Pancreas (tissue), 10 donors: ENCODE measurements at regions not wholly inside any gene's neighbourhood (a gene's known extent, or its start where the extent isn't known, plus 50 kb on each side); places are given as distances from the start of the nearest gene placed in this dataset.

Experiments
- ATAC-seq, 4 donors: fragments of 200-7000 bp; cut with Tn5 transposase; one replicate each; pipeline versions ENCODE4 v1.8.0 to v1.9.1; 2020; ENCODE audit warnings: mild to moderate bottlenecking in 4 of 4, moderate library complexity in 4 of 4
- DNase-seq, 6 donors: peaks; one replicate each; pipeline ENCODE4 v3.0.0-alpha.2; 2020
- FAIRE-seq: peaks from 2 replicates; lab custom pipeline; 2012; peaks lifted over from hg19 to GRCh38; lab: Jason Lieb, UNC
- H3K27ac ChIP-seq, 4 donors: fragments of 200-600 bp; sonication (generic); 1 replicate in 3 of 4; 2 replicates in 1 of 4; pipeline versions ENCODE4 v1.5.0 to v1.8.0; 2020
- H3K27me3 ChIP-seq, 4 donors: fragments of 200-600 bp; one replicate each; pipeline ENCODE4 v1.8.0; 2021
- H3K36me3 ChIP-seq, 3 donors: fragments of 200-600 bp; sonication (generic) in 1 of 3; one replicate each; pipeline versions ENCODE4 v1.5.0 to v1.8.0; 2020 to 2021
- H3K4me1 ChIP-seq, 3 donors: fragments of 200-600 bp; one replicate each; pipeline ENCODE4 v1.8.0; 2021
- H3K4me3 ChIP-seq, 4 donors: fragments of 200-600 bp; sonication (generic) in 2 of 4; one replicate each; pipeline versions ENCODE4 v1.5.0 to v1.8.0; 2020 to 2021
- H3K9me3 ChIP-seq, 4 donors: fragments of 200-600 bp; one replicate each; pipeline ENCODE4 v1.8.0; 2021
- CTCF ChIP-seq, 4 donors: fragments of 200-600 bp; sonication (generic) in 3 of 4; IDR thresholded peaks; one replicate each; pipeline versions ENCODE4 v1.5.0 to v1.8.0; 2021; ENCODE audit warnings: antibody characterized with exemption in 4 of 4
- WGBS, 2 donors: extraction: QIAGEN DNeasy Blood & Tissue Kit; methylation state at CpG; one replicate each; pipeline ENCODE4 v1.1.7; 2013; 5-methylcytosine and 5-hydroxymethylcytosine counted together
- intact Hi-C, 3 donors: fragments of 100-400 bp; cut with DNase I; formaldehyde crosslinking; loops; one replicate each; pipeline versions ENCODE4 v1.11.1 to v1.14.2; 2022
- donor health status: healthy with polysubstance abuse.
- donor health status: DM: no; HTN: no; CAD: no; lungs with moderate emphysema.
- donor health status: DM: no; HTN: no; CAD: no.
- donor health status: control.
- donor health status: control.
- donor health status: Bipolar disorder and iron deficiency.
- donor health status: DM: yes; HTN: yes; CAD: no.
- donor health status: DM: no; HTN: no; CAD: no.
- donor health status: DM: no; HTN: no; CAD: no.
- donor health status: DM: yes; HTN: yes; CAD: no.

GRCh38 chr2:173690349-173690748, 274.8 kb downstream of the SP3 start:
- DNase-seq: no peak
- TF ChIP-seq CTCF (IDR thresholded peaks at IDR 0.05): no peak
- no peak for FAIRE-seq
- Histone ChIP-seq H3K9me3 (no peaks in the 10 kb centered on the region), H3K27ac (no peak overlapping the region), H3K36me3 (no peaks in the 10 kb centered on the region), H3K27me3 (no peaks in the 10 kb centered on the region), H3K4me1 (no peaks in the 10 kb centered on the region), H3K4me3 (no peak overlapping the region)
- no peak for ATAC-seq
- intact Hi-C loops: no loop called here

GRCh38 chr2:173692068-173692467, 273.1 kb downstream of the SP3 start:
- H3K36me3 ChIP-seq: no peaks in the 10 kb centered on the region
- no peaks in the 10 kb centered on the region for H3K4me1 ChIP-seq
- H3K4me3 ChIP-seq: no peak overlapping the region
- no peaks in the 10 kb centered on the region for H3K9me3 ChIP-seq
- FAIRE-seq: no peak
- no peak for DNase-seq
- H3K27me3 ChIP-seq: no peaks in the 10 kb centered on the region
- WGBS, 2 donors: 87 to 90% methylated on average over 5 of the region's 5 CpGs
- no peak for ATAC-seq
- H3K27ac ChIP-seq: no peak overlapping the region
- no peak for TF ChIP-seq CTCF (IDR thresholded peaks at IDR 0.05)
- intact Hi-C loops: no loop called here

GRCh38 chr2:173693044-173693589, 272.1 kb downstream of the SP3 start:
- Histone ChIP-seq H3K4me3 (no peak overlapping the region), H3K27me3 (no peaks in the 10 kb centered on the region), H3K27ac (no peak overlapping the region), H3K4me1 (no peaks in the 10 kb centered on the region), H3K9me3 (no peaks in the 10 kb centered on the region), H3K36me3 (no peaks in the 10 kb centered on the region)
- DNase-seq (no peak), FAIRE-seq (no peak), ATAC-seq (no peak)
- intact Hi-C loops: no loop called here
- TF ChIP-seq CTCF (IDR thresholded peaks at IDR 0.05): no peak
- 82 to 89% methylated on average over 5 of the region's 5 CpGs for WGBS, 2 donors

GRCh38 chr2:173696274-173696673, 268.9 kb downstream of the SP3 start:
- no peaks in the 10 kb centered on the region for H3K4me1 ChIP-seq
- ATAC-seq (no peak), DNase-seq (no peak), FAIRE-seq (no peak)
- H3K27ac ChIP-seq: no peak overlapping the region
- intact Hi-C loops: no loop called here
- H3K27me3 ChIP-seq: no peaks in the 10 kb centered on the region
- H3K36me3 ChIP-seq: no peaks in the 10 kb centered on the region
- no peak for TF ChIP-seq CTCF (IDR thresholded peaks at IDR 0.05)
- H3K4me3 ChIP-seq: no peak overlapping the region
- no peaks in the 10 kb centered on the region for H3K9me3 ChIP-seq
- 85 to 92% methylated on average over 5 of the region's 5 CpGs for WGBS, 2 donors

- Histone ChIP-seq H3K4me3 (no peak overlapping the region), H3K36me3 (no peaks in the 10 kb centered on the region), H3K9me3 (no peaks in the 10 kb centered on the region), H3K27ac (no peak overlapping the region), H3K27me3 (no peaks in the 10 kb centered on the region), H3K4me1 (no peaks in the 10 kb centered on the region)
- WGBS, 2 donors: 85 to 100% methylated on average over 1 of the region's 1 CpG
- intact Hi-C loops: no loop called here
- no peak for TF ChIP-seq CTCF (IDR thresholded peaks at IDR 0.05)
- no peak for ATAC-seq
- no peak for FAIRE-seq
- no peak for DNase-seq
Observed at GRCh38 chr2:173697929-173698328, 267.2 kb downstream of the SP3 start.
